OCI-LY3 (cell line): ENCODE measurements at regions not wholly inside any gene's neighbourhood (a gene's known extent, or its start where the extent isn't known, plus 50 kb on each side); places are given as distances from the start of the nearest gene placed in this dataset.

Experiments used
- H2AFZ ChIP-seq: fragments of 200-600, 300-600 bp; shearing (Covaris generic); 2 replicates; pipeline ENCODE4 v1.6.0; 2014; ENCODE audit warnings: antibody characterized with exemption, low read depth, low read length
- H3K27ac ChIP-seq: fragments of 200-600, 300-600 bp; sonication (generic); 2 replicates; pipeline ENCODE4 v1.5.1; 2014; ENCODE audit warnings: mild to moderate bottlenecking, low read length, moderate library complexity, mixed read lengths
- H3K27me3 ChIP-seq: fragments of 200-600, 300-600 bp; sonication (generic); 2 replicates; pipeline ENCODE4 v1.6.1; 2014; ENCODE audit warnings: low read depth, low read length, mixed read lengths
- H3K36me3 ChIP-seq: fragments of 200-600, 300-600 bp; sonication (generic); replicated peaks from 2 replicates; pipeline ENCODE3; 2014; ENCODE audit warnings: low read depth, low read length, mixed read lengths
- H3K4me1 ChIP-seq: fragments of 300-600, 200-600 bp; sonication (generic); 2 replicates; pipeline ENCODE4 v1.6.1; 2014; ENCODE audit warnings: low read length, mixed read lengths
- H3K4me2 ChIP-seq: fragments of 200-600, 300-600 bp; sonication (generic); 2 replicates; pipeline ENCODE4 v1.6.1; 2014; ENCODE audit warnings: low read length, mixed read lengths
- H3K4me3 ChIP-seq: fragments of 300-600, 200-600 bp; sonication (generic); 2 replicates; pipeline ENCODE4 v1.5.1; 2014; ENCODE audit warnings: antibody characterized with exemption, mild to moderate bottlenecking, low read length, moderate library complexity
- H3K79me2 ChIP-seq: fragments of 300-600, 200-600 bp; shearing (Covaris generic); 2 replicates; pipeline ENCODE4 v1.6.1; 2014; ENCODE audit warnings: mild to moderate bottlenecking, low read length, mixed read lengths
- H3K9ac ChIP-seq: fragments of 300-600, 200-600 bp; shearing (Covaris generic); 2 replicates; pipeline ENCODE4 v1.6.0; 2014; ENCODE audit warnings: mild to moderate bottlenecking, low read length, moderate library complexity
- H3K9me3 ChIP-seq: fragments of 200-600, 300-600 bp; shearing (Covaris generic); 2 replicates; pipeline ENCODE4 v1.6.1; 2014; ENCODE audit warnings: low read length, mixed read lengths; ENCODE audit not compliant: insufficient read depth
- H4K20me1 ChIP-seq: fragments of 200-600, 300-600 bp; sonication (generic); 2 replicates; pipeline ENCODE4 v1.6.1; 2016; ENCODE audit warnings: low read length, mixed read lengths; ENCODE audit not compliant: insufficient read depth
- EZH2phosphoT487 ChIP-seq: fragments of 200-600 bp; shearing (Covaris generic); IDR thresholded peaks from 2 replicates; pipeline ENCODE4 v1.6.1; 2018; ENCODE audit warnings: antibody characterized with exemption, mixed run types, low read depth
- TF ChIP-seq, protein P1 (sequence below): fragments of 200-600, 300-600 bp; sonication (generic); IDR thresholded peaks from 2 replicates; pipeline ENCODE4 v1.5.1; 2014; ENCODE audit warnings: antibody characterized with exemption, low read length, low read depth

DNA sequence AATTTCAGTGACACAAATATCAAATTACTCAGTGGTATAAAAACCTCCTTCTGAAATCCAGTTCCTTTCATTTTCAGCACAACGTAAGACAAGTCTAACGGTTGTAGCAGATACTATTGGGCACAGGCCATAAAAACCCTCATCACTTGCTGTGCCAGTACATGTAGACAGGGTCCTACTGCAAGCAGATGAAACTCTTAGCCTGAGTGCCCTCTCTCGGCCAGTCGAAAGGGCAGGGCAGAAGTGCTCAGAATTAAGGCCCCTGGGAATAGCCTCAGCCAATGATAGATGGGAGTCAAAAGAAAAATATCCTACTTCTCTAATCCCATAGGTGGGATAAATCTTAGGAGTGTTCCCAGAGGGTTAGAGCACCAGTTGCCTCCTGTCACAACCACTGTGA lies 168.5 kb upstream of the FER start:
- H3K79me2 ChIP-seq: no peaks in the 10 kb centered on the region
- no peak overlapping the region for H3K4me2 ChIP-seq
- no peak overlapping the region for H3K27ac ChIP-seq
- no peaks in the 10 kb centered on the region for H3K27me3 ChIP-seq
- H3K36me3 ChIP-seq: no peaks in the 10 kb centered on the region
- no peaks in the 10 kb centered on the region for H4K20me1 ChIP-seq
- no peak overlapping the region for H3K9ac ChIP-seq
- H3K4me1 ChIP-seq: no peaks in the 10 kb centered on the region
- H3K4me3 ChIP-seq: no peak overlapping the region
- TF ChIP-seq, protein P1, sequence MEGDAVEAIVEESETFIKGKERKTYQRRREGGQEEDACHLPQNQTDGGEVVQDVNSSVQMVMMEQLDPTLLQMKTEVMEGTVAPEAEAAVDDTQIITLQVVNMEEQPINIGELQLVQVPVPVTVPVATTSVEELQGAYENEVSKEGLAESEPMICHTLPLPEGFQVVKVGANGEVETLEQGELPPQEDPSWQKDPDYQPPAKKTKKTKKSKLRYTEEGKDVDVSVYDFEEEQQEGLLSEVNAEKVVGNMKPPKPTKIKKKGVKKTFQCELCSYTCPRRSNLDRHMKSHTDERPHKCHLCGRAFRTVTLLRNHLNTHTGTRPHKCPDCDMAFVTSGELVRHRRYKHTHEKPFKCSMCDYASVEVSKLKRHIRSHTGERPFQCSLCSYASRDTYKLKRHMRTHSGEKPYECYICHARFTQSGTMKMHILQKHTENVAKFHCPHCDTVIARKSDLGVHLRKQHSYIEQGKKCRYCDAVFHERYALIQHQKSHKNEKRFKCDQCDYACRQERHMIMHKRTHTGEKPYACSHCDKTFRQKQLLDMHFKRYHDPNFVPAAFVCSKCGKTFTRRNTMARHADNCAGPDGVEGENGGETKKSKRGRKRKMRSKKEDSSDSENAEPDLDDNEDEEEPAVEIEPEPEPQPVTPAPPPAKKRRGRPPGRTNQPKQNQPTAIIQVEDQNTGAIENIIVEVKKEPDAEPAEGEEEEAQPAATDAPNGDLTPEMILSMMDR: no peak
- no peak for TF ChIP-seq EZH2phosphoT487
- no peak overlapping the region for H2AFZ ChIP-seq
- no peaks in the 10 kb centered on the region for H3K9me3 ChIP-seq

DNA sequence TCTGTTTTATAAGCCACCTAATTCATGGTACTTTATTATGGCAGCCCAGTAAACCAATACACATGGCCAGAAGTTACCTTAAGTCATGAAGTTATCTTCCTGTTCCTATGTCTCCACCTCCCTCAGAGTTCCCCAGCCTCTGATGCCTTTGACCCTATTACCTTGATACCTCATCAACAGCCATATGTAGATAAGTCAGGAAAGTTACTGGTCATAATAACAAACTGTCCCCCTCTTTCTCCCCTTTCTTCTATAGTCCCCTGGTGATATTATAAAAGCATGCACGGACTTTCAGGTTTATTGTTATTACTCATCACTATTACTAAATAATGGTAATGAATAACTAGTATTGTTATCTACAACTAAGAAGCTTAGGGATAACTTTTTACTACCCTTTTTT lies 168.9 kb upstream of the FER start:
- Histone ChIP-seq H3K9ac (no peak overlapping the region), H3K9me3 (no peaks in the 10 kb centered on the region), H3K27ac (no peak overlapping the region), H3K4me1 (no peaks in the 10 kb centered on the region), H3K4me2 (no peak overlapping the region), H4K20me1 (no peaks in the 10 kb centered on the region), H3K4me3 (no peak overlapping the region), H2AFZ (no peak overlapping the region), H3K27me3 (no peaks in the 10 kb centered on the region), H3K79me2 (no peaks in the 10 kb centered on the region), H3K36me3 (no peaks in the 10 kb centered on the region)
- TF ChIP-seq EZH2phosphoT487: no peak
- TF ChIP-seq, protein P1: no peak

DNA sequence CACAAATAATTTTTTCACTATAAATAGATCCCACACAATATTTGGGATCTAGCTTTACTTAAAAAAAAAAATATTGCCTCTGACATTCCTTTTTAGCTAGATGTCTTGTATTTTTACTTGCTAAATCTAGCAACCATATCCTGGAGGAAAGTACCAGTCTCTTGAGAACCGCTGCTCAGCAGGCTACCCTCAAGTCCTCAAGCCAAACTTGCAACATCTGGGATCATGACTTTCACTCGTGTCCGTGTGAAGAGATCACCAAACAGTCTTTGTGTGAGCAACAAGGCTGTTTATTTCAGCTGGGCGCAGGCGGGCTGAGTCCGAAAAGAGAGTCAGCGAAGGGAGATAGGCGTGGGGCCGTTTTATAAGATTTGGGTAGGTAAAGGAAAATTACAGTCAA lies 180.3 kb upstream of the FER start:
- no peaks in the 10 kb centered on the region for H4K20me1 ChIP-seq
- H3K27ac ChIP-seq: no peak overlapping the region
- no peaks in the 10 kb centered on the region for H3K36me3 ChIP-seq
- H3K79me2 ChIP-seq: no peaks in the 10 kb centered on the region
- no peak overlapping the region for H3K4me2 ChIP-seq
- H3K27me3 ChIP-seq: no peaks in the 10 kb centered on the region
- H3K4me3 ChIP-seq: no peak overlapping the region
- no peak for TF ChIP-seq EZH2phosphoT487
- TF ChIP-seq, protein P1: no peak
- no peaks in the 10 kb centered on the region for H3K9me3 ChIP-seq
- no peaks in the 10 kb centered on the region for H3K4me1 ChIP-seq
- no peak overlapping the region for H3K9ac ChIP-seq
- H2AFZ ChIP-seq: no peak overlapping the region

DNA sequence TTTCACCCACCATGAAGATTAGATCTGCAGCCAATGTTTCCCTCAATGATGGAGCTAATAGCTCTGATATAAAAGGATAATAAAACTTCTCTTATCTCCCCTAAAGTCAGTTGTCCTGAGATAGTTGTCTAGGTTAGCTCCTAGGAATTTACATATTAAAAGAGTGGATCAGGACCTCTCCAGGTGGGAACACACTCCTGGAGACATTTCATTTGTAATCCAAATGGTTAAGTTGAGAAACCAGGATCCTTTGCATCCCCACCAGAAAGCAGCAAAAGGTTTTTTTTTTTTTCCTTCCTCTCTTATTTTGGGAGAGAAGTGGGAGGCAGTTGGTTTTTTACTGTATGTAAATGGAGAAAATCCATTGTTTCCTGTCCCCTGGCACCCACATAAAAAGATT lies 182.5 kb upstream of the FBXL17 start:
- H4K20me1 ChIP-seq: no peaks in the 10 kb centered on the region
- no peak overlapping the region for H3K27ac ChIP-seq
- no peaks in the 10 kb centered on the region for H3K4me1 ChIP-seq
- TF ChIP-seq, protein P1: no peak
- TF ChIP-seq EZH2phosphoT487: no peak
- H3K4me3 ChIP-seq: no peak overlapping the region
- no peak overlapping the region for H2AFZ ChIP-seq
- H3K9me3 ChIP-seq: no peaks in the 10 kb centered on the region
- H3K9ac ChIP-seq: no peak overlapping the region
- H3K79me2 ChIP-seq: no peaks in the 10 kb centered on the region
- no peaks in the 10 kb centered on the region for H3K36me3 ChIP-seq
- no peaks in the 10 kb centered on the region for H3K27me3 ChIP-seq
- no peak overlapping the region for H3K4me2 ChIP-seq
